ENCODE measurements at regions not wholly inside any gene's neighbourhood (a gene's known extent, or its start where the extent isn't known, plus 50 kb on each side); places are given as distances from the start of the nearest gene placed in this dataset.
"Not testable (repeated sequence)": the region's sequence is repeated elsewhere in the genome, so short reads cannot be mapped to it uniquely, and the experiment has no call there.

- DNase-seq = no peak
Observed at GRCh38 chr2:89797320-89798038, 1106.0 kb downstream of the RPIA start.

- DNase-seq = not testable (repeated sequence)
Observed at GRCh38 chr2:89801207-89801606, 1109.7 kb downstream of the RPIA start.

GRCh38 chr2:89806363-89806762 is 1114.9 kb downstream of the RPIA start:
- not testable (repeated sequence) for DNase-seq

GRCh38 chr2:89811295-89811694 is 1119.8 kb downstream of the RPIA start:
- DNase-seq = no peak

- not testable (repeated sequence) for DNase-seq
Observed at GRCh38 chr2:89811910-89812309, 1120.4 kb downstream of the RPIA start.

- not testable (repeated sequence) for DNase-seq
Observed at GRCh38 chr2:89814359-89814758, 1122.9 kb downstream of the RPIA start.

- DNase-seq = no peak
Observed at GRCh38 chr2:89818873-89819272, 1127.4 kb downstream of the RPIA start.

GRCh38 chr2:89819809-89820208 is 1128.3 kb downstream of the RPIA start:
- no peak for DNase-seq

DNA sequence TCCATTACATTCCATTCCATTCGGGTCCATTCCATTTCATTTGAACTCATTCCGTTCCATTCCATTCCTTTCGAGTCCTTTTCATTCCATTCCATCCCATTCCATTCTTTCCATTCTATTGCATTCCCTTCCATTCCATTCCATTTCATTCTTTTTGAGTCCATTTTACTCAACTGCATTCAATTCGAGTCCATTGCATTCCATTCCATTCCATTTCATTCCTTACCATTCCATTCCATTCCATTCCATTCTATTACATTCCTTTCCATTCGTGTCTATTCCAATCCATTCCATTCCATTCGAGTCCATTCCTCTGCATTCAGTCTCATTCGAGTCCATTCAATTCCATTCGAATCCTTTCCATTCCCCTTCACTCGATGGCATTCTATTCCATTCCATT is 1128.8 kb downstream of the RPIA start:
- DNase-seq = no peak

DNA sequence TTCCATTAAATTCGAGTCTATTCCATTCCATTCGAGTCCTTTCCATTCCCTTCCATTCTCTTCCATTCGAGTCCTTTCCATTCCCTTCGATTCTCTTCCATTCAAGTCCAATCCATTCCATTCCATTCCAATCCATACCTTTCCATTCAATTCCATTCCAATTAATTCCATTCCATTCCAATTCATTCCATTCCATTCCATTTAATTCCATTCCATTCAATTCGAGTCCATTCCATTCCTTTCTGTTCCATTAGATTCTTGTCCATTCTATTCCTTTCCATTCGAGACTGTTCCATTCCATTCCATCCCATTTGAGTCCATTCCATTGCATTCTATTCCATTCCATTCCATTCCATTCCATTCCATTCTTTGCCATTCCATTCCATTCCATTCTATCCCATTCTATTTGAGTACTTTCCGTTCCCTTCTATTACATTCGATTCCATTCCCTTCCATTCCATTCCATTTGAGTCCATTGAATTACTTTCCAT is 1130.0 kb downstream of the RPIA start:
- DNase-seq = no peak

DNA sequence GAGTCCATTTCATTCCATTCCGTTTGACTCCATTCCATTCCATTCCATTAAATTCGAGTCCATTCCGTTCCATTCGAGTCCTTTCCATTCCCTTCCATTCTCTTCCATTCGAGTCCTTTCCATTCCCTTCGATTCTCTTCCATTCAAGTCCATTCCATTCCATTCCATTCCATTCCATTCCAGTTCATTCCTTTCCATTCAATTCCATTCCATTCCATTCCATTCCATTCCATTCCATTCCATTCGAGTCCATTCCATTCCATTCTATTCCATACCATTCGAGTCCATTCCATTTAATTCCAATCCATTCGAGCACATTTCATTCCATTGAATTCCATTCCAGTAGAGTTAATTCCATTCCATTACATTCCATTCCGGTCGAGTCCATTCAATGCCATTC is 1130.9 kb downstream of the RPIA start:
- DNase-seq = not testable (repeated sequence)

GRCh38 chr2:89823556-89823955 is 1132.1 kb downstream of the RPIA start:
- DNase-seq = no peak

DNA sequence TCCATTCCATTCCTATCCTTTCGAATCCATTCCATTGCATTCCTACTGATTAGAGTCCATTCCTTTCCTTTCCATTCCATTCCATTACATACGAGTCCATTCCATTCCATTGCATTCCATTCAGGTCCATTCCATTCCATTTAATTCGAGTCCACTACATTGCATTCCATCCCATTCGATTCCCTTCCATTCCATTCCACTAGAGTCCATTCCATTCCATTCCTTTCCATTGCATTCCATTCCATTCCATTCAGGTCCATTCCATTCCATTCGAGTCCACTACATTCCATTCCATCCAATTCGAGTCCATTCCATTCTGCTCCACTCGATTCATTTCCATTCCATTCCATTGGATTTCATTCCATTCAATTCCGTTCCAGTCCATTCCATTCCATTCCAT is 1133.6 kb downstream of the RPIA start:
- no peak for DNase-seq

GRCh38 chr2:89826741-89827140 is 1135.3 kb downstream of the RPIA start:
- DNase-seq = not testable (repeated sequence)

DNA sequence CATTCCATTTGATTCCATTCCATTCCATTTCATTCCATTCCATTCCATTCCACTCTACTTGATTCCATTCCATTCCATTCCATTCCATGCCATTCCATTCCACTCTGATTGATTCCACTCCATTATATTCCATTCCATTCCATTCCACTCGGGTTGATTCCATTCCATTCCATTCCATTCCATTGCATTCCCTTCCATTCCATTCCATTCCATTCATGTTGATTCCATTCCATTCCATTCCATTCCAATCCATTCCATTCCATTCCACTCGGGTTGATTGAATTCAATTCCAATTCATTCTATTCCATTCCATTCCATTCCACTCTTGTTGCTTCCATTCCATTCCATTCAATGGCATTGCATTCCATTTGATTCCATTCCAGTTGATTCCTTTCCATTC is 1136.4 kb downstream of the RPIA start:
- DNase-seq = not testable (repeated sequence)

DNA sequence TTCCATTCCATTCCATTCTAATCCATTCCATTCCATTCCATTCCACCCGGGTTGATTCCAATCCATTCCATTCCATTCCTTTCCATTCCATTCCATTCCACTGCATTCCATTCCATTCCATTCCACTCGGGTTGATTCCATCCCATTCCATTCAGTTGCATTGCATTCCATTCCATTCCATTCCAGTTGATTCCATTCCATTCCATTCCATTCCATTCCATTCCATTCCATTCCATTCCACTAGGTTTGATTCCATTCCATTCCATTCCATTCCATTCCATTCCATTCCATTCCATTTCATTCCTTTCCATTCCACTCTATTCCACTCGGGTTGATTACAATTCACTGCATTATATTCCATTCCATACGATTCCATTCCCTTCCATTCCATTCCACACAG is 1136.9 kb downstream of the RPIA start:
- DNase-seq = not testable (repeated sequence)

GRCh38 chr2:89828961-89829631 is 1137.6 kb downstream of the RPIA start:
- DNase-seq = not testable (repeated sequence)

DNA sequence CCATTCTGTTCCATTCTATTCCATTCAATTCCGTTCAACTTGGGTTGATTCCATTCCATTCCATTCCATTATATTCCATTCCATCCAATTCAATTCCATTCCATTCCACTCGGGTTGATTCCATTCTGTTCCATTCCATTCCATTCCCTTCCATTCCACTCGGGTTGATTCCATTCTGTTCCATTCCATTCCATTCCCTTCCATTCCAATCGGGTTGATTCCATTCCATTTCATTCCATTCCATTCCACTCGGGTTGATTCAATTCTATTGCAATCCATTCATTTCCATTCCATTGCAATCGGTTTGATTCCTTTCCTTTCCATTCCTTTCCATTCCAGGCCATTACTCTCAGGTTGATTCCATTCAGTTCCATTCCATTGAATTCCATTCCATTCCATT is 1138.4 kb downstream of the RPIA start:
- DNase-seq = no peak

- not testable (repeated sequence) for DNase-seq
Observed at GRCh38 chr2:89830341-89831218, 1139.1 kb downstream of the RPIA start.

DNA sequence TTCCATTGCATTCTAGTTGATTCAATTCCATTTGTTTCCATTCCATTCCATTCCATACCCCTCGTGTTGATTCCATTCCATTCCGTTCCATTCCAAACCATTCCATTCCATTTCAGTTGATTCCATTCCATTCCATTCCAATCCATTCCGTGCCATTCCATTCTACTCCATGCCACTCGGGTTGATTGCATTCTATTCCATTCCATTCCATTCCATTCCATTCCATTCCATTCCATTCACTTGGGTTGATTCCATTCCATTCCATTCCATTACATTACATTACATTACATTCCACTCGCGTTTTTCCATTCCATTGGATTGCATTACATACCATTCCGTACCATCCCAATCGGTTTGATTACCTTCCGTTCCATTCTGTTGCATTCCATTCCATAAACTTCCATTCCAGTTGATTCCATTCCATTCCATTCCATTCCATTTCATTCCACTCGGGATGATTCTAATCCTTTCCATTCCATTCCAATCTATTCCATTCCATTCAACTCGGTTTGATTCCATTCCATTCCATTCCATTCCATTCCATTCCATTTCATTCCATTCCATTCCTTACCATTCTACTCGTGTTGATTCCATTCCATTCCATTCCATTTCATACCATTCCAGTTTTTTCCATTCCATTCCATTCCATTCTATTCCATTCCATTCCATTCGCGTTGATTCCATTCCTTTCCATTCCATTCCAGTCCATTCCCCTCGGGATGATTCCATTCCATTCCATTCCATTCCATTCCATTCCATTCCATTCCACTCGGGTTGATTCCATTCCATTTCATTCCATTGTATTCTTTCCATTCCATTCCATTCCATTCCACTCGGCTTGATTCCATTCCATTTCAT is 1140.4 kb downstream of the RPIA start:
- no peak for DNase-seq

DNA sequence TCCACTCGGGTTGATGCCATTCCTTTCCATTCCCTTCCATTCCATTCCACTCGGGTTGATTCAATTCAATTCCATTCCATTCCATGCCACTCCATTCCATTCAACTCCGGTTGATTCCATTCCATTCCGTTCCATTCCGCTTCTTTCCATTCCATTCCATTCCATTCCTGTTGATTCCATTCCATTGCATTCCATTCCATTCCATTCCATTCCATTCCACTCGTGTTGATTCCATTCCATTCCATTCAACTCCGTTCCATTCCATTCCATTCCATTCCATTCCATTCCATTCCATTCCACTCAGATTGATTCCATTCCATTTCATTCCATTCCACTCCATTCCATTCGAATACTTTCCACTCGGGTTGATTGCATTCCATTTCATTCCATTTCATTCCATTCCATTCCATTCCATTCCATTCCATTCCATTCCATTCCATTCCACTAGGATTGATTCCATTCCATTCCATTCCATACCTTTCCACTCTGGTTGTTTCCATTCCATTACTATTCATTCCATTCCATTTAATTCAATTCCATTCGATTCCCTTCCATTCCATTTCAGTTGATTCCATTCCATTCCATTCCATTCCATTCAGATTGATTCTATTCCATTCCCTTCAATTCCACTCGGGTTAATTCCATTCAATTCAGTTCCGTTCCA is 1141.8 kb downstream of the RPIA start:
- DNase-seq = no peak

- no peak for DNase-seq
Observed at GRCh38 chr2:89833780-89834117, 1142.3 kb downstream of the RPIA start.
